ENCODE measurements at regions not wholly inside any gene's neighbourhood (a gene's known extent, or its start where the extent isn't known, plus 50 kb on each side); places are given as distances from the start of the nearest gene placed in this dataset.

DNA sequence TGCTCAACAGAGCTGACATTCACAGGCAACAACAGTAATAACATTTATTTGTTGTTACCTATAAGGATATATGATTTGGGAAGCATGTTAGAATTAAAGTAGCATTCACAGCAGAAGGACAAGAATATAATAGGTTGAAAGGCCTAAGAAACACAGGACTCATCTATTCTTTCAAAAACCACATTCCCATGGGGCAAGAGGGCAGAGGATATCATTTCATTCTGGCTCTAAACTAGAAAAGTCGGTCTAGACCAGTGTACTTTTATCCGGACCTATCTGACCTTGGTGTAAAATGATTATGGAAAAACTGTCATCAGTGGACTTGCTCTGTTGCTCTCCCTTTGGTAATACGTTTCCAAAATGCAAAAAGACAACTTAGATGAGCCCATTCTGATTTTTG is 914.7 kb upstream of the CITED2 start:
- no peak for TF ChIP-seq CTCF (IDR thresholded peaks at IDR 0.05; ENCODE audit: insufficient read depth, low read depth, low read length, missing control alignments)
- H3K4me3 ChIP-seq (ENCODE audit: low read length): no peak overlapping the region
- no peak for DNase-seq (ENCODE audit: low read depth)

DNA sequence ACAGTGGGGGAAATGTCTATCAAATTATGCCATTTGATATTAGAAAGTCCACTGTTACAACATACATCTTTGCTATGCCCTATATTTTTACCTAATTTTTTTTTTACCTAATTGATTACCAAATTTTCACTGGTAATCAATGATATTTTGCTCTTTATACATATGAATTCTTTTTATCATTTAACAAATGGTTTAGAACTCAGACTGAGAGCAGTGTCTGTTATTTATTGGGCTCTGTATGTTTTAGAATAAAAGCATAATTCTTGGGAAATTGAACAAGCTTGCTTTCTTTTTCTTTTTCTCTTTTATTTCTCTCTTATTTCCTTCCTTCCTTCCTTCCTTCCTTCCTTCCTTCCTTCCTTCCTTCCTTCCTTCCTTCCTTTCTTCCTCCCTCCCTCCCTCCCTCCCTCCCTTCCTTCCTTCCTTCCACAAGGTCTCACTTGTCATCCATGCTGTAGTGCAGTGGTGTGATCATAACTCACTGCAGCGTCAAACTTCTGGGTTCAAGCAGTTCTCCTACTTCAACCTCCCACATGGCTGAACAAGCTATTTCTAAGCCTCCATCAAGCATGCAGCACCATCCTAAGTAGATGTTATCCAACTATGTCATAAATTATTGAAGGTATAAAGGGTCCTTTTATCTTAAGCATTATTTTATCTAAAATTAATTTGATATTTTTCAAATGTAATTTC is 911.7 kb upstream of the CITED2 start:
- no peak for TF ChIP-seq CTCF (IDR thresholded peaks at IDR 0.05; ENCODE audit: insufficient read depth, low read depth, low read length, missing control alignments)
- no peak overlapping the region for H3K4me3 ChIP-seq (ENCODE audit: low read length)
- DNase-seq (ENCODE audit: low read depth): no peak

DNA sequence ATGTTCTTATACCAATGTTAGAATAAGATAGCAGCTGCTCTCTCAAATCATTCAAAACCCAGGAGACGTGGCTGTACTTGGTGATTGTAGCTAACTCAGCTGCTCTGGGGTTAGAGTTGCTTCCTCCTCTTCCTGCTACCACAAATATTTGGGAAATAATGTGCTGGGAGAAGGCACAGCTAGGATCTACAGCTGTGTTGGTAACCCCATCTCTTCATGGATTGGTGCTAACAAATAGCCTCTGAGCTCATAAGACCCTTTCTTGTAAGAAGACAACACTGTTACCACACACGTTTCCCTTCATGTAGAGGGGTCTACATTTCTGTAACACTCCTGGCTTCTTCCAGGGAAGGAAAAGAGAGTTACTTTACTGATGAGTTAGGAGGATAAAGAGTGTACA is 911.0 kb upstream of the CITED2 start:
- no peak overlapping the region for H3K4me3 ChIP-seq (ENCODE audit: low read length)
- no peak for TF ChIP-seq CTCF (IDR thresholded peaks at IDR 0.05; ENCODE audit: insufficient read depth, low read depth, low read length, missing control alignments)
- DNase-seq (ENCODE audit: low read depth): no peak

DNA sequence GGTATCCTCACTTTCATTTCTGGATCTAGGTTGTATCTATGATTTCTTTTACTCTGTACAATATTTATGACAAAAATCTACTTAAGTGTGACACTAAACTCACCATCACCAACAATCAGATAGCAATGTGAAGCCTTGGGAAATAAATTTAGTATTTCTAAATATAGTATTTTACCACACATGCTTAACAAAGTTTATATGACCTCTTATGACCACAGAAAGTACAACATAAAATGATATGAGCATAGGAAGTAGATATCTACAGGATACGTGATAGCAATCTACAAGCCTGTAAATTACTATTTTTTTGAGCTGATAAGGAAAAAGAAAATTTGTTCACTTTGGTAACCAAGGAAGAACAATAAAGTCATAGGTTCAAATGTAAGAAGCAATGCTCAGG is 910.4 kb upstream of the CITED2 start:
- no peak for TF ChIP-seq CTCF (IDR thresholded peaks at IDR 0.05; ENCODE audit: insufficient read depth, low read depth, low read length, missing control alignments)
- H3K4me3 ChIP-seq (ENCODE audit: low read length): no peak overlapping the region
- DNase-seq (ENCODE audit: low read depth): no peak

- no peak overlapping the region for H3K4me3 ChIP-seq (ENCODE audit: low read length)
- DNase-seq (ENCODE audit: low read depth): no peak
- no peak for TF ChIP-seq CTCF (IDR thresholded peaks at IDR 0.05; ENCODE audit: insufficient read depth, low read depth, low read length, missing control alignments)
Observed at GRCh38 chr6:140283197-140283596, 908.7 kb upstream of the CITED2 start.

DNA sequence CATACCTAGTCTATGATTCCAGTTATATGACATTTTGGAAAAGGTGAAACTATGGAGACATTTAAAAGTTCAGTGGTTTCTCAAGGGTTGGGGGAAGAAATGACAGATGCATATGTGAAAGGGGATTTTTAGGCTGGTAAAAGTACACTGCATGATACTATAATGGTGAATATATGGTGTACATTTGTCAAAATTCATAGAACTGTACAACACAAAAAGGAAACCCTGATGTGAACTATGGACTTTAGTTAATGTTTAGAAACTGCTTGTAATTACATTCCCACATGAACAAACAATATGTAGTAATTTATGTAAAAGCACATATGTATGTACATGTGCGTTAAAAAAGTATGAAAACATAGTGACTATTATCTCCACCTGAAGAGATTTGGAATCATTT is 907.3 kb upstream of the CITED2 start:
- no peak for TF ChIP-seq CTCF (IDR thresholded peaks at IDR 0.05; ENCODE audit: insufficient read depth, low read depth, low read length, missing control alignments)
- DNase-seq (ENCODE audit: low read depth): no peak
- no peak overlapping the region for H3K4me3 ChIP-seq (ENCODE audit: low read length)

DNA sequence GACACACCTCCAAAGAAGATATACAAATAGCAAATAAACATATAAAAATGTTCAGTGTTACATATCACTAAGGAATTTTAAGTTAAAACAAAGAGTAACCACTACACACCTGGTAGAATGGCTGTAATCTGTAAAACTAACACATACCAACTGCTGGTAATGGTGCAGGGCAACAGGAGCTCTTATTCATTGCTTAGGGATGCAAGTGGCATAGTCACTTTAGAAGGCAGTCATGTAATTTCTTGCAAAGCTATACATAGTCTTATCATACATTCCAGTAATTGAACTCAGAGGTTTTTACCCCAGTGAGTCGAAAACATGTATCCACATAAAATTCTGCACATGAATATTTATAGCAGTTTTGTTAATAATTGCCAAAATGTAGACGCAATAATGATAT is 906.8 kb upstream of the CITED2 start:
- H3K4me3 ChIP-seq (ENCODE audit: low read length): no peak overlapping the region
- TF ChIP-seq CTCF (IDR thresholded peaks at IDR 0.05; ENCODE audit: insufficient read depth, low read depth, low read length, missing control alignments): no peak
- DNase-seq (ENCODE audit: low read depth): peak; percentile 87

Data from epithelial cell of esophagus (primary cell).